ENCODE measurements at regions not wholly inside any gene's neighbourhood (a gene's known extent, or its start where the extent isn't known, plus 50 kb on each side); places are given as distances from the start of the nearest gene placed in this dataset.

DNA sequence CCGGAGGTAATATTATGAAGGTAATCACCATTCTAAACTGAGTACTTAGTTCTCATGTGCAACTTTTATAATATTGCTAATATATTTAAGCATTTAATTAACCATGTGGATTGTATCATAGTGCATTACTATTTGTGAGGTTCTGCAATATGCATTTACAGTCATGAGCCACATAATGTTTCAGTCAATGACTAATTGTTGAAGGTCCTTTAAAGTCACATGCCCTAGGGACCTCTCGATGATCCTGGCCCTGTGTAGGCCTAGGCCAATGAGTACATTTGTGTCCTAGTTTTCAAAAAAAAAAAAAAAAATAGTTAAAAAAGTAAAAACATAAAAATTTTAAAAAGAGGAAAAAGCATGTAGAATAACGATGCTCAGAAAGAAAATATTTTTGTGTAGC, 298.0 kb downstream of the DSEL start:
- H3K4me3 ChIP-seq: no peak overlapping the region
- no peak for DNase-seq (ENCODE audit: low spot score in 2 of 2)
- in situ Hi-C loops (cut with MboI; ENCODE audit: low sequenced_read_pairs): loop anchor here (25.0 kb wide), 2 partner anchors 1444 to 1519 kb away; no protein-coding TSS in a partner anchor
- no peaks in the 10 kb centered on the region for H3K4me1 ChIP-seq
- H3K36me3 ChIP-seq (replicated peaks): no peaks in the 10 kb centered on the region
- H3K9me3 ChIP-seq: no peaks in the 10 kb centered on the region
- H3K27me3 ChIP-seq (ENCODE audit: low read depth): no peaks in the 10 kb centered on the region

DNA sequence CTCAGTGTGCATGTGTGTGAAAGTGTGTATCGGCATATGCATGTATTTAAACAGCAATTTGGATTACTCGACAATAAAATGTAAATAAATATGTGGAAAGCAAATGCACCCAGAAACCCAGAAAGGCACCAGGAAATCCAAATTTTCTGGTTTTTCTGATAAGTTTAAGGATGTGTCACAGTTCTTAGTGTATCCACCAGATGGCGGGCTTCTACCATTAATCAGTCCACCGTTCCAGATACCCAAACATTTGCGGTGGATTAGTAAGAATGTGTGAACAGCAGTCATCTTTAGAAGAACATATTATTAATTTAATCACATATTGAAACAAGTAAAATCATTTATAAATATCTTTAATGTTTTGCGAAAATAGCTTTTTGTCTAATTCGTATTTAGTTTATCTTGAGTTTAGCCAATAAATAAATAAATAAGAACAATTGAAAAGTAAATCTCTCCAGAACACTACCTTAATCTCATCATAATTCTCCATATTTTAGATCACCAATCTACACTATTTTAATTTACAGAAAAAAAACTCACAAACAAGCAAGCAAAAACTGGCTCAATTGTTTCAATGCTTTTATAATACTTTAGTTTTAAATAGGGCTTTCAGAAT, 298.9 kb downstream of the DSEL start:
- Histone ChIP-seq H3K9me3 (no peaks in the 10 kb centered on the region), H3K27me3 (ENCODE audit: low read depth) (no peaks in the 10 kb centered on the region), H3K36me3 (replicated peaks) (no peaks in the 10 kb centered on the region), H3K4me1 (no peaks in the 10 kb centered on the region), H3K4me3 (no peak overlapping the region)
- peak; percentile 45 to 66 for DNase-seq (ENCODE audit: low spot score in 2 of 2)
- in situ Hi-C loops (cut with MboI; ENCODE audit: low sequenced_read_pairs): loop anchor here (25.0 kb wide), 2 partner anchors 1445 to 1520 kb away; no protein-coding TSS in a partner anchor

DNA sequence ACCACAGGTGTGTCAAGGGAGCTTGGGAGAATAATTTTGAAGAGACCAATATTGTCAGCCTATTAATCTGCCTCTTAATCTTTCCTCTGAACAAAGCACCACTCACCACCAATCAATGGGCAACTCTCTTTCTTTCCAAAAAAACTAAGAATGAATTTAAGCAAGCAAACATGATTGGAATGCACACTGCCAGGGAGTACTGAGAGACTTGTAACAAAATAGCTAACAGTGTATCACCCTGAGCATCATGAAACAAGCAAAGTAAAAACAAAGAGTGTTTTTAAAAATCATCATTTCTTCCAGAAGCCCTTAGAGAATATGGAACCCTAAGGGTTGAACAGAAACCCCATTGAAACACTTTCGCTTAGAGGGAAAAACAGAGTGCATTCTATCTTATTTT, 299.7 kb downstream of the DSEL start:
- Histone ChIP-seq H3K4me3 (no peak overlapping the region), H3K36me3 (replicated peaks) (no peaks in the 10 kb centered on the region), H3K9me3 (no peaks in the 10 kb centered on the region), H3K4me1 (no peaks in the 10 kb centered on the region), H3K27me3 (ENCODE audit: low read depth) (no peaks in the 10 kb centered on the region)
- DNase-seq (ENCODE audit: low spot score in 2 of 2): no peak
- in situ Hi-C loops (cut with MboI; ENCODE audit: low sequenced_read_pairs): loop anchor here (25.0 kb wide), 2 partner anchors 1445 to 1520 kb away; no protein-coding TSS in a partner anchor

- Histone ChIP-seq H3K36me3 (replicated peaks) (no peaks in the 10 kb centered on the region), H3K9me3 (no peaks in the 10 kb centered on the region), H3K4me3 (no peak overlapping the region), H3K4me1 (no peaks in the 10 kb centered on the region), H3K27me3 (ENCODE audit: low read depth) (no peaks in the 10 kb centered on the region)
- in situ Hi-C loops (cut with MboI; ENCODE audit: low sequenced_read_pairs): loop anchor here (25.0 kb wide), 2 partner anchors 1447 to 1522 kb away; no protein-coding TSS in a partner anchor
- no peak for DNase-seq (ENCODE audit: low spot score in 2 of 2)
Measured at GRCh38 chr18:67215686-67216085, 300.8 kb downstream of the DSEL start.

DNA sequence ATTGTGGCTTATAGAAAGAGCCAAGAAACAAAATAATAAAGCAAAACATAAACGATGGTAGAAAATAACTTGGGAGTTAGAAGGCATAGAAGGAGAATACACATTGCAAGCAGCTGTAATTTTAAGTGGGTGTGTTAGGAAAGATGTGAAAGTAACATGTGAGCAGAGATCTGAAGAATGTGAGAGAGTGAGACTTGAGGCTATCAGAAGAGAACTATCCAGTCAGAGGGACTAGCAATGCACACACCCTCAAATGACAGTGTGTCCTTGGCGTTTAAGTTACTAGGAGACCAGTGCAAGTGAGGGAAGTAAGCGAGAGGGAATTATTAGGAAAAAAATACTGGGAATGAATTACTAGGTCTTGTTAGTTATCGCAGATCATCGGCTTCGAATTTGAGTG, 304.9 kb downstream of the DSEL start:
- Histone ChIP-seq H3K4me1 (no peaks in the 10 kb centered on the region), H3K4me3 (no peak overlapping the region), H3K27me3 (ENCODE audit: low read depth) (no peaks in the 10 kb centered on the region), H3K36me3 (replicated peaks) (no peaks in the 10 kb centered on the region), H3K9me3 (no peaks in the 10 kb centered on the region)
- in situ Hi-C loops (cut with MboI; ENCODE audit: low sequenced_read_pairs): loop anchor here (25.0 kb wide), 2 partner anchors 1451 to 1526 kb away; no protein-coding TSS in a partner anchor
- no peak for DNase-seq (ENCODE audit: low spot score in 2 of 2)

GRCh38 chr18:67200665-67201064, 315.9 kb downstream of the DSEL start:
- H3K36me3 ChIP-seq (replicated peaks): no peaks in the 10 kb centered on the region
- no peaks in the 10 kb centered on the region for H3K9me3 ChIP-seq
- in situ Hi-C loops (cut with MboI; ENCODE audit: low sequenced_read_pairs): loop anchor here (25.0 kb wide), 2 partner anchors 1462 to 1537 kb away; no protein-coding TSS in a partner anchor
- H3K4me1 ChIP-seq: no peaks in the 10 kb centered on the region
- DNase-seq (ENCODE audit: low spot score in 2 of 2): no peak
- H3K4me3 ChIP-seq: no peak overlapping the region
- no peaks in the 10 kb centered on the region for H3K27me3 ChIP-seq (ENCODE audit: low read depth)

GRCh38 chr18:67199993-67200617, 316.4 kb downstream of the DSEL start:
- H3K4me3 ChIP-seq: no peak overlapping the region
- H3K27me3 ChIP-seq (ENCODE audit: low read depth): no peaks in the 10 kb centered on the region
- no peaks in the 10 kb centered on the region for H3K36me3 ChIP-seq (replicated peaks)
- no peaks in the 10 kb centered on the region for H3K9me3 ChIP-seq
- in situ Hi-C loops (cut with MboI; ENCODE audit: low sequenced_read_pairs): loop anchor here (10.0 to 25.0 kb wide), 3 partner anchors 95 to 1537 kb away; no protein-coding TSS in a partner anchor
- peak in 1 of 2 experiments; percentile 66 for DNase-seq (ENCODE audit: low spot score in 2 of 2)
- no peaks in the 10 kb centered on the region for H3K4me1 ChIP-seq

DNA sequence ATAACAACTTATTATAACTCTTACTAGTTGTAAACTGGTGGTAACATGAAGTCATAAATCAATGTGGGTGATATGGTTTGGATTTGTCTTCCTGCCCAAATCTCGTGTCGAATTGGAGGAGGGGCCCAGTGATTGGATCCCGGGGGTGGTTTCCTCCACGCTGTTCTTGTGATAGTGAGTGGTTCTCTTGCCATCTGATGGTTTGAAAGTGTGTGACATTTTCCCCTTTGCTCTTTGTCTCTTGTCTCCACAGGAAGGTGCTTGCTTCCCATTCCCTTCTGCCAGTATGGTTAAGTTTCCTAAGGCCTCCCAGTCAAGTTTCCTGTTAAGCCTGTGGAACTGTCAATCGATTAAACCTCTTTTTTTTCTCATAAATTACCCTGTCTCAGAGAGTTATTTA, 321.6 kb downstream of the DSEL start:
- Histone ChIP-seq H3K36me3 (replicated peaks) (no peaks in the 10 kb centered on the region), H3K4me3 (no peak overlapping the region), H3K9me3 (no peaks in the 10 kb centered on the region), H3K4me1 (no peaks in the 10 kb centered on the region), H3K27me3 (ENCODE audit: low read depth) (no peaks in the 10 kb centered on the region)
- no peak for DNase-seq (ENCODE audit: low spot score in 2 of 2)
- in situ Hi-C loops (cut with MboI; ENCODE audit: low sequenced_read_pairs): loop anchor here (10.0 kb wide), 1 partner anchor 90 kb away; no protein-coding TSS in a partner anchor

GRCh38 chr18:67192535-67192934, 324.0 kb downstream of the DSEL start:
- Histone ChIP-seq H3K9me3 (no peaks in the 10 kb centered on the region), H3K4me3 (no peak overlapping the region), H3K27me3 (ENCODE audit: low read depth) (no peaks in the 10 kb centered on the region), H3K36me3 (replicated peaks) (no peaks in the 10 kb centered on the region), H3K4me1 (no peaks in the 10 kb centered on the region)
- in situ Hi-C loops (cut with MboI; ENCODE audit: low sequenced_read_pairs): loop anchor here (10.0 kb wide), 1 partner anchor 88 kb away; no protein-coding TSS in a partner anchor
- DNase-seq (ENCODE audit: low spot score in 2 of 2): no peak

- H3K27me3 ChIP-seq (ENCODE audit: low read depth): no peaks in the 10 kb centered on the region
Measured at GRCh38 chr18:67183398-67183797, 333.1 kb downstream of the DSEL start.

GRCh38 chr18:67179726-67180125, 336.8 kb downstream of the DSEL start:
- H3K4me1 ChIP-seq: no peaks in the 10 kb centered on the region
- H3K9me3 ChIP-seq: no peaks in the 10 kb centered on the region
- DNase-seq (ENCODE audit: low spot score in 2 of 2): no peak
- in situ Hi-C loops (cut with MboI; ENCODE audit: low sequenced_read_pairs): no loop called here
- no peaks in the 10 kb centered on the region for H3K27me3 ChIP-seq (ENCODE audit: low read depth)
- H3K4me3 ChIP-seq: no peak overlapping the region
- H3K36me3 ChIP-seq (replicated peaks): no peaks in the 10 kb centered on the region

More at GRCh38 chr18:67183398-67183797, 333.1 kb downstream of the DSEL start:
- no peak for DNase-seq (ENCODE audit: low spot score in 2 of 2)
- no peak overlapping the region for H3K4me3 ChIP-seq
- no peaks in the 10 kb centered on the region for H3K4me1 ChIP-seq
- in situ Hi-C loops (cut with MboI; ENCODE audit: low sequenced_read_pairs): no loop called here
- H3K9me3 ChIP-seq: no peaks in the 10 kb centered on the region
- H3K36me3 ChIP-seq (replicated peaks): no peaks in the 10 kb centered on the region

DNA sequence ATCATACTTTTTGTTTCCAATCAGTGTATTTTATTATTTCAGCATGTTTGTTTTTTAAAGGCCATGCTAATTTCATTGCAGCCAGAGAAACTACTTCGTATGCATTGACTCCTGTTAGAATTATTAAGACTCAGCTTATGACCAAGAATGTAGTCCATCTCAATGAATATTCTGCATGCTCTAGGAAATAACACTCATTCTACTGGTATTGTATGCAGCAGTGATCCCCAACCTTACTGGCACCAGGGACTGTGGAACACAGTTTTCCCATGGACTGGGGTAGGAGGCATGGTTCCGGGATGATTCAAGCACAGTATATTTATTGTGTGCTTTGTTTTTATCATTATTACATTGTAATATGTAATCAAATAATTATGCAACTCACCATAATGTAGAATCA, 356.9 kb downstream of the DSEL start:
- DNase-seq (ENCODE audit: low spot score in 2 of 2): no peak
- H3K36me3 ChIP-seq (replicated peaks): no peaks in the 10 kb centered on the region
- in situ Hi-C loops (cut with MboI; ENCODE audit: low sequenced_read_pairs): no loop called here
- H3K4me3 ChIP-seq: no peak overlapping the region
- H3K4me1 ChIP-seq: peaks cover 7% of the 10 kb centered on the region; the same call in 1 of the 2 replicates
- H3K27me3 ChIP-seq (ENCODE audit: low read depth): no peaks in the 10 kb centered on the region
- no peaks in the 10 kb centered on the region for H3K9me3 ChIP-seq

- H3K36me3 ChIP-seq (replicated peaks): no peaks in the 10 kb centered on the region
- peaks cover 24% of the 10 kb centered on the region for H3K4me1 ChIP-seq
- H3K9me3 ChIP-seq: no peaks in the 10 kb centered on the region
- no peaks in the 10 kb centered on the region for H3K27me3 ChIP-seq (ENCODE audit: low read depth)
- DNase-seq (ENCODE audit: low spot score in 2 of 2): peak; percentile 10 to 17
- in situ Hi-C loops (cut with MboI; ENCODE audit: low sequenced_read_pairs): no loop called here
- no peak overlapping the region for H3K4me3 ChIP-seq
Measured at GRCh38 chr18:67154979-67155378, 361.5 kb downstream of the DSEL start.

DNA sequence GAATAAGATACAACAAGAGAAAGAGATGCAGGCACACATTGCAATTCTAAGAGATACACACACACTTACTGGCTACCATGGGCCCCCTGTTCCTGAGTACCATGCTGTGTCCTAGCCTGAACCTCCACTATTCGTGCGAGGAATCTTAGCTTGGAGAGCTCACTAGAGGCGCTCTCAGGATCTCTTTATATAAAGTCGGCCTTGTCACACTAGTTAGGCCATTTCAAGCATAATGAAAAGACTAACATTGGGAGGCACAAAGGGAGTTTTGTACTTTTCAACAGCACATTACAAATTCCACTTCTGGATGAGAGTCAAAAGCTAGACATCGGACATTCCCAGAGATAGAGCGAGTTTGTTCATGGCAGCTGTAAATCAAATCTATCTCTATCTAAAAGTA, 365.2 kb downstream of the DSEL start:
- H3K9me3 ChIP-seq: no peaks in the 10 kb centered on the region
- in situ Hi-C loops (cut with MboI; ENCODE audit: low sequenced_read_pairs): no loop called here
- H3K27me3 ChIP-seq (ENCODE audit: low read depth): no peaks in the 10 kb centered on the region
- DNase-seq (ENCODE audit: low spot score in 2 of 2): peak in 1 of 2 experiments; percentile 18
- no peaks in the 10 kb centered on the region for H3K36me3 ChIP-seq (replicated peaks)
- peaks cover 26% of the 10 kb centered on the region for H3K4me1 ChIP-seq
- no peak overlapping the region for H3K4me3 ChIP-seq
